ENCODE measurements at regions not wholly inside any gene's neighbourhood (a gene's known extent, or its start where the extent isn't known, plus 50 kb on each side); places are given as distances from the start of the nearest gene placed in this dataset.

DNA sequence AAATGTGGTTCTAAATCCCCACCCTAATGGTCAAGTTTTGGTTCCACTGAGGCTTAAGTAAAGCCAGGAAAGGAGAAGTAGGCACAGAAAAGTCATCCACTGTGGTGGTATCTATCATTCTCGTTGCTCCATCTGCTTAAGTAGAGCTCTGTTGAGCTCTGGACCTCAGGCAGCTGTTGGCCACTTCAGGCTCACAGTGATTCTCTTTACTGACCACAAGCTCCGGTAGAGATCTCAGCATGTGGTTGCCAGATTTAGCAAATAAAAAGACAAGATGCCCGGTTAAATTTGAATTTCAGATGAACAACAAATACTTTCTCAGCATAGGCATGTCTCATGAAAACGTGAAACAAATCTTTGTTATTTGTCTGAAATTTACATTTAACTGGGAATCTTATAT lies 132.3 kb upstream of the PTCHD1 start:
- no peaks in the 10 kb centered on the region for H3K27me3 Mint-ChIP-seq
- DNase-seq (ENCODE audit: low spot score, unreplicated experiment) = no peak
- H3K9me3 Mint-ChIP-seq (ENCODE audit: low read depth) = no peaks in the 10 kb centered on the region
- H3K4me3 Mint-ChIP-seq (ENCODE audit: low read depth) = no peak overlapping the region
- no peaks in the 10 kb centered on the region for H3K36me3 Mint-ChIP-seq (ENCODE audit: insufficient read depth)
- H3K27ac Mint-ChIP-seq = no peak overlapping the region
- TF ChIP-seq, protein P1, sequence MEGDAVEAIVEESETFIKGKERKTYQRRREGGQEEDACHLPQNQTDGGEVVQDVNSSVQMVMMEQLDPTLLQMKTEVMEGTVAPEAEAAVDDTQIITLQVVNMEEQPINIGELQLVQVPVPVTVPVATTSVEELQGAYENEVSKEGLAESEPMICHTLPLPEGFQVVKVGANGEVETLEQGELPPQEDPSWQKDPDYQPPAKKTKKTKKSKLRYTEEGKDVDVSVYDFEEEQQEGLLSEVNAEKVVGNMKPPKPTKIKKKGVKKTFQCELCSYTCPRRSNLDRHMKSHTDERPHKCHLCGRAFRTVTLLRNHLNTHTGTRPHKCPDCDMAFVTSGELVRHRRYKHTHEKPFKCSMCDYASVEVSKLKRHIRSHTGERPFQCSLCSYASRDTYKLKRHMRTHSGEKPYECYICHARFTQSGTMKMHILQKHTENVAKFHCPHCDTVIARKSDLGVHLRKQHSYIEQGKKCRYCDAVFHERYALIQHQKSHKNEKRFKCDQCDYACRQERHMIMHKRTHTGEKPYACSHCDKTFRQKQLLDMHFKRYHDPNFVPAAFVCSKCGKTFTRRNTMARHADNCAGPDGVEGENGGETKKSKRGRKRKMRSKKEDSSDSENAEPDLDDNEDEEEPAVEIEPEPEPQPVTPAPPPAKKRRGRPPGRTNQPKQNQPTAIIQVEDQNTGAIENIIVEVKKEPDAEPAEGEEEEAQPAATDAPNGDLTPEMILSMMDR (IDR thresholded peaks at IDR 0.05; ENCODE audit: unreplicated experiment) = no peak
- H3K4me1 Mint-ChIP-seq (ENCODE audit: low read depth) = no peaks in the 10 kb centered on the region

DNA sequence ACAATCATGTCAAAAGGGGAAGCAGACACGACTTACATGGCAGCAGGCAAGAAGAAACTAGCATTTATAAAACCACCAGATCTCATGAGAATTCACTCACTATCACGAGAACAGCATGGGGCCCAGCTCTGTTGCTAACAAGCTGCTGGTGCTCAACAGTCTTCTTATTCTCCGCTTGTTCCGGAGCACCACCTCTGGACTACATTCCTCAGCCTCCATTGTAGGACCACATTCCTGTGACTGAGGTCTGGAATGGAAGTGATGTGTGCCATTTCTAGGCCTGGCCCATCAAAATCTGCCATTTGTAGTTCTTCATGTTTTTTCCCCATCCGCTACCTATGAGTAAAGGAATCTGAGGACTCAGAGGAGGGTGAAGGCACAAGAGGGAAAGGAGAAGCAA lies 111.5 kb upstream of the PTCHD1 start:
- TF ChIP-seq, protein P1 (IDR thresholded peaks at IDR 0.05; ENCODE audit: unreplicated experiment) = no peak
- no peak overlapping the region for H3K4me3 Mint-ChIP-seq (ENCODE audit: low read depth)
- no peak overlapping the region for H3K27ac Mint-ChIP-seq
- no peaks in the 10 kb centered on the region for H3K27me3 Mint-ChIP-seq
- no peaks in the 10 kb centered on the region for H3K36me3 Mint-ChIP-seq (ENCODE audit: insufficient read depth)
- no peaks in the 10 kb centered on the region for H3K4me1 Mint-ChIP-seq (ENCODE audit: low read depth)
- no peaks in the 10 kb centered on the region for H3K9me3 Mint-ChIP-seq (ENCODE audit: low read depth)
- DNase-seq (ENCODE audit: low spot score, unreplicated experiment) = no peak

DNA sequence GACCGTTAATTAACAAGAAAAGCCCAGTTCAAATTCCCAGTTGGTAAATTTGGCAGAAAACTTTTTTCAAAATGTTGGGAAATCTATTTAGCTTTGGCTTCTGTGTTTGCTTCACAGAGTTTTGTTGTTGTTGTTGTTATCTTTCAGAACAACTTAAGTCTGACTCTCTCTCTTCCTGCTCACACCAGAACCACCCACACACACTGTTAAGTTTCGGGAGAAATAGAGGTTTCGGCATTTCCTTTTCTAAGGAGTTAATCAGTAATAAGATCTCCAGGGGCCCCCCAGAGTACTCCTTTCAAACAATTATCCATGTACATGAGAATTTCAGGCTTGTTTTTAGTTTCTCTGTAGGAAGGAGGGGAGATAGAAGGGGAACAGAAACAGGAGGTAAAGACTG lies 106.2 kb upstream of the PTCHD1 start:
- no peaks in the 10 kb centered on the region for H3K27me3 Mint-ChIP-seq
- no peaks in the 10 kb centered on the region for H3K9me3 Mint-ChIP-seq (ENCODE audit: low read depth)
- no peaks in the 10 kb centered on the region for H3K36me3 Mint-ChIP-seq (ENCODE audit: insufficient read depth)
- H3K27ac Mint-ChIP-seq = peak overlapping the region; percentile 9
- TF ChIP-seq, protein P1 (IDR thresholded peaks at IDR 0.05; ENCODE audit: unreplicated experiment) = no peak
- DNase-seq (ENCODE audit: low spot score, unreplicated experiment) = no peak
- peaks cover 5% of the 10 kb centered on the region for H3K4me1 Mint-ChIP-seq (ENCODE audit: low read depth)
- H3K4me3 Mint-ChIP-seq (ENCODE audit: low read depth) = no peak overlapping the region

DNA sequence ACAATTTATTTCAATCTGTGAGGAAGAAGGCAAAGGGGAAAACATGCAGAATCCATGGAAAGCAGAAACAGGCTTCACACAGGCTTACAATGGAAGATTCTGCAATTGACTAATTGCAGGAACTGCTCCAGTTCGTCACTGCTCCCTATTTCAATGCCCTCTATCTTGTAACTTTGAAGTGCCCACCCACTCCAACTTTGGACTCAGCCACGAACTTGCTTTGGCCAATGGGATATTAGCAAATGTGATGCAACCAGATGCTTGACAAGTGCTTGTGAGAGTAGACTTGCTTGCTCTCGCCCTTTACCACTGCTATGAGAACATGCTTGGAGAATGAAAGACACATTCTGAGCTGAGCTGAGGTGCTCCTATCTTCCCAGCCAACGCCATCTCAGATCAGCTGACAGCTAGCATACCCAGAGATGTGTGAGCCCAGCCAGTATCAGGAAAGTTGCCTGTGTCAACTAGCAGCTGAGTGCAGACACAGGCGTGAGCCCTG lies 105.7 kb upstream of the PTCHD1 start:
- Mint-ChIP-seq H3K36me3 (ENCODE audit: insufficient read depth) (no peaks in the 10 kb centered on the region), H3K9me3 (ENCODE audit: low read depth) (no peaks in the 10 kb centered on the region), H3K4me1 (ENCODE audit: low read depth) (peaks cover 5% of the 10 kb centered on the region), H3K27me3 (no peaks in the 10 kb centered on the region), H3K27ac (no peak overlapping the region), H3K4me3 (ENCODE audit: low read depth) (no peak overlapping the region)
- TF ChIP-seq, protein P1 (IDR thresholded peaks at IDR 0.05; ENCODE audit: unreplicated experiment) = no peak
- DNase-seq (ENCODE audit: low spot score, unreplicated experiment) = no peak

DNA sequence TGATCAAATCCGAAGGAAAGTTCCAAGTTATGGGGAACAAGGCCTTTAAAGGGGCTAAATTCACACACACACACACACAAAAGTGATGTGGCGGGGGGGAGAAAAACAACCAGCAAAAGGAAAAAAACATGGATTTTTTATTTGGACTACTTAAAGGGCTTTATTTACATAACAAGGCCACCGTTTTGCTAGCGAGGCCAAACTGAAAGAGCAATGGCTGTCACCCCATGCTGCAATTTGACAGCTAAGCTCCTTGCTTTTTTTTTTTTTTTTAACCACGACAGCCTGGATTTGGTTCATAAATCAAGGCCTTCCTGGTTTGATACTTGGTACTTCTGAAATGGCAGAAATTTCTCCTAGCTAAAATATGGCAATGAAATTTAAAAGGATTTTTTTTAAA lies 99.6 kb upstream of the PTCHD1 start:
- no peaks in the 10 kb centered on the region for H3K27me3 Mint-ChIP-seq
- no peaks in the 10 kb centered on the region for H3K36me3 Mint-ChIP-seq (ENCODE audit: insufficient read depth)
- no peak overlapping the region for H3K4me3 Mint-ChIP-seq (ENCODE audit: low read depth)
- DNase-seq (ENCODE audit: low spot score, unreplicated experiment) = no peak
- H3K9me3 Mint-ChIP-seq (ENCODE audit: low read depth) = peaks cover 5% of the 10 kb centered on the region
- no peaks in the 10 kb centered on the region for H3K4me1 Mint-ChIP-seq (ENCODE audit: low read depth)
- TF ChIP-seq, protein P1 (IDR thresholded peaks at IDR 0.05; ENCODE audit: unreplicated experiment) = no peak
- H3K27ac Mint-ChIP-seq = no peak overlapping the region

All from progenitor cell of endocrine pancreas (in vitro differentiated cells).